ENCODE measurements at regions not wholly inside any gene's neighbourhood (a gene's known extent, or its start where the extent isn't known, plus 50 kb on each side); places are given as distances from the start of the nearest gene placed in this dataset.

DNA sequence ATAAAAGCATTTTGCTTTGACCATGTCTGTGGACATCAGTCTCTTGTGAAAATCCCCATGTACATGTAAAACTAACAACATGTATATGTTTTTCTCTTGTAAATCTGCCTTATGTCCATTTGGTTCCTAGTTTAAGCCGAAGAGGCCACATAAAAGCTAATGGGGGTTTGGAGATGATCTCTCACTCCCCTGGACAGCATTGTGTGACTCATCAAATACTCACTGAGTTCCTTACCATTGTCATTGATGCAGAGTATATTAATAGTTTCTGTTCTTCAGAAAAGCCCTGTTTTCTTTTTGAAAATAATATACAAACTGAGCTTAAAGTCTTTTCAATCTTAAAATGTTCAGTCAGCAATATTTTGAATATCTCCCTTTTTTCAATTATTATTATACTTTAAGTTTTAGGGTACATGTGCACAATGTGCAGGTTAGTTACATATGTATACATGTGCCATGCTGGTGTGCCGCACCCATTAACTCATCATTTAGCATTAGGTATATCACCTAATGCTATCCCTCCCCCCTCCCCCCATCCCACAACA, 536.7 kb upstream of the HTR2A start:
- Mint-ChIP-seq H3K4me3 (no peak overlapping the region), H3K9me3 (peaks cover 4% of the 10 kb centered on the region), H3K27me3 (no peaks in the 10 kb centered on the region), H3K4me1 (ENCODE audit: low read depth in 2 of 2) (no peaks in the 10 kb centered on the region), H3K27ac (no peak overlapping the region), H3K36me3 (no peaks in the 10 kb centered on the region)
- DNase-seq (ENCODE audit: low spot score) = no peak
- no peak for ATAC-seq

DNA sequence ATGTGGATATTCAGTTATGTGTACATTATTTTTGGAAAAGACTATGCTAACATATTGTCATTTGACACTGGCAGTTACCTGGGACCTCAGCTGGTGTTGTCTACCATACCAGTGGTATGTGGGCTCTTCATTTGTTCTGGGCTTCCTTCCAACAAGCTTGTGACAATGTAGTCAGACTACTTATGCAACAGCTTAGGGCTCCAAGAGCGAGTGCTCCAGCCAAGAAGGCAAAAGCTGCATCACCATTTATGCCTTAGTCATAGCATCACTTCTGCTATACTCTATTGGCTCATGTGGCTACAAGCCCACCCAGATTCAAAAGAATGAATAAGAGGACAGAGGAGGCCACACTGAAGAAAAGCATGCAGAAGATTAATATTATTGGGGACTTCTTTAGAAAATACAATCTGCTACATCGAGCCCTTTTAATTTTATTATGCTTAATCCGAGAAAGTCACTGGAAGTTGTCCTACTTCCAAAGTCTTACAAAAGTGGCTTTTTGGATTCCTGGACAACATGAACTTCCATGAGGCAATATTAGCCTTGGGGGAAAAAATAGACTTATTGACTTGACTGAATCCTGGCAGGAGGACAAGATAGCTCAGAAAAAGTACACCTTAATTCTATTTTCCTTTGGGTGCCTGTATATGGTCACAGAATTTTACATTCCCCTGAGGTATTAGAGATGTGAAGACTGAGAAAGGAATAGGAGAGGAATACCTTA, 529.4 kb upstream of the HTR2A start:
- no peaks in the 10 kb centered on the region for H3K27me3 Mint-ChIP-seq
- DNase-seq (ENCODE audit: low spot score) = no peak
- no peaks in the 10 kb centered on the region for H3K4me1 Mint-ChIP-seq (ENCODE audit: low read depth in 2 of 2)
- H3K4me3 Mint-ChIP-seq = no peak overlapping the region
- ATAC-seq = no peak
- H3K36me3 Mint-ChIP-seq = no peaks in the 10 kb centered on the region
- H3K9me3 Mint-ChIP-seq = peaks cover 5% of the 10 kb centered on the region
- H3K27ac Mint-ChIP-seq = no peak overlapping the region

DNA sequence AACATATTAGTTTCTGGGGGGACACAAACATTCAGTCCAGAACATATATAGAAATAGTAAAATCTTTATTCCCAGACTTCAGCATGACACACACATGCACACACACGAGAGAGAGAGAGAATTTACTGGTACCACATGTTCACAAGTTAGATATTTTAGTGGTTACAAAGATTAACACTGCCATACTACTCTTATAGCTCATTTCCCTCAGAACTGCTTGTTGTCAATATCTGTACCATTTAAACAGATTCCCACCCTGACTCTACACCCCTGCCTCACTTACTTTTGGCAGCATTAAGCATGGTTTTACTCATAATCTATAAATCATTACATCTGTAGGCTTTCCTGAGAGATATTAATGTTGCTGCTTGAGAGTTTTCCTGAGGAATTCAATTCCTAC, 524.7 kb upstream of the HTR2A start:
- DNase-seq (ENCODE audit: low spot score) (no peak), ATAC-seq (no peak)
- no peak overlapping the region for H3K4me3 Mint-ChIP-seq
- no peak overlapping the region for H3K27ac Mint-ChIP-seq
- H3K27me3 Mint-ChIP-seq = no peaks in the 10 kb centered on the region
- H3K4me1 Mint-ChIP-seq (ENCODE audit: low read depth in 2 of 2) = no peaks in the 10 kb centered on the region
- H3K9me3 Mint-ChIP-seq = peaks cover 9% of the 10 kb centered on the region
- H3K36me3 Mint-ChIP-seq = no peaks in the 10 kb centered on the region

DNA sequence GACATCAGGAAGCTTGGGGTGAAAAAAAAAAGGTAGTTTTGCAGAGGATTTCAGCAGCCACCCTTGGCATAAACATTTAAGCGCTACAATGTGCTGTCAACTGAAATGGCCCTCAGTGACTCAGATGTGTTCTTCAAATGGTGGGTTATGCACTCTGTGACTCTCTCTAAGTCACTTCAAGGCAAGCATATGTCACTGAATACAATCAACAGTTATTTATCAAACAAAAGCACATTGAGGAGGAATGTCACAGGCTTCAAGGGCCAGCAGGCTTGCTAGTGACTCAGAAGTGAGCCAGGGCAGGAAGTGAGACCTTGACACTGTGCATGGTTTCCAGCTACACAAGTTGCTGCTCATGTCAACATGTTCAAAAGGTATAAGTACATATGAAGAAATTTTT, 523.7 kb upstream of the HTR2A start:
- Mint-ChIP-seq H3K9me3 (peaks cover 4% of the 10 kb centered on the region), H3K27ac (no peak overlapping the region), H3K27me3 (no peaks in the 10 kb centered on the region), H3K4me3 (no peak overlapping the region), H3K4me1 (ENCODE audit: low read depth in 2 of 2) (no peaks in the 10 kb centered on the region), H3K36me3 (no peaks in the 10 kb centered on the region)
- DNase-seq (ENCODE audit: low spot score) = no peak
- ATAC-seq = no peak

DNA sequence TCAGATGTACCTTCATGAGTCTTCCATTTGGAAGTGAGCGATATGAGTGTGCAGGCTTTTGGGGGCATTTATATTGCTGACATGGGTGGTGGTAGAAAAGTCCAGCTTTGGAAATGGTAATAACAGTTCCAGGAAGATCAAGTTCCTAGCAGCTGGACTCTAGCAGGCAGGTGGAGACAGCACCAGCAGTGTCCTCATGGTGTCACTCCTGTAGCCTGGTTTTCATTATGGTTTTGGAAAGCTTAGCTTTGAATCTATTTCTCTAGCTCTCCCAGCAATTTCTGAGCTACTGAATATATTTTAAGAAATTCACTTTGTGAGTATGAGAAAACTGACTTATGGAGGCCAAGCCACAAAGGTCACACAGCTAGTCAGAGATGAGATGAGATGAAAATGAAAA, 523.2 kb upstream of the HTR2A start:
- H3K4me3 Mint-ChIP-seq = no peak overlapping the region
- no peak for DNase-seq (ENCODE audit: low spot score)

DNA sequence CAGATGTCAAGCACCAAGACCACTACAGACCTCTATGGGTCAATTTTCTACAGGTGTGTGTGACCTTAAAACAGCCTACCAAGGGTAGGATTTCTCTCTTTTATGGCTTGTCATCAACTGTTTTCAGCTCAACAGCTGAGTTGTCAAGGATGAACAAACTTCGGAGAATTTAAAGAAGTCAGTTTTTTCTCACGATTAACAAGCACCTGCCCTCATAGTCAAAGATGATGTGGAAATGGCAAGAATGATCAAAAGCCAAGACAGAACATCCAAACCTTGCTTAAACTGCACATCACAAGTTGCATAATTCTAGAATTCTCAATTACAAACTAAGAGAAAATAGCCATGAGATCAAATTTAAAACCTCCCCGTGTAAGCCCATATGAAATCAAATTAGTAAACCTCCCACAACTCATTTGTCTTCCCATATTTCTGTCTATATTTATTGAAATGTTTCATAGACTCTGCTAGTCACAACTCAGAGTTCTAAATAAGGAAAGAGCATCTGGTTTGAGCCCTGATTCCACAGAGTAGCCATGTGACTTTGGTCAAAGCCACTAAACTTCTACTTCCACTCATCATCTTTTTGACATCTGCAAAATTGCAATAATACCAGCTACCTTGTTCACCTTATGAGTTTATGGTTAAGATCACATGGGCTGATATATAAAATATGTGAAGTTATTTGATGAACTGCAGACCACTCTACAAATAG, 521.5 kb upstream of the HTR2A start:
- Mint-ChIP-seq H3K27ac (no peak overlapping the region), H3K27me3 (no peaks in the 10 kb centered on the region), H3K4me1 (ENCODE audit: low read depth in 2 of 2) (no peaks in the 10 kb centered on the region), H3K9me3 (peaks cover 4% of the 10 kb centered on the region), H3K36me3 (no peaks in the 10 kb centered on the region), H3K4me3 (no peak overlapping the region)
- DNase-seq (ENCODE audit: low spot score) = no peak
- ATAC-seq = no peak

More for the DNA sequence above, 523.2 kb upstream of the HTR2A start:
- Mint-ChIP-seq H3K27ac (no peak overlapping the region), H3K36me3 (no peaks in the 10 kb centered on the region), H3K9me3 (peaks cover 4% of the 10 kb centered on the region), H3K4me1 (ENCODE audit: low read depth in 2 of 2) (no peaks in the 10 kb centered on the region), H3K27me3 (no peaks in the 10 kb centered on the region)
- no peak for ATAC-seq

DNA sequence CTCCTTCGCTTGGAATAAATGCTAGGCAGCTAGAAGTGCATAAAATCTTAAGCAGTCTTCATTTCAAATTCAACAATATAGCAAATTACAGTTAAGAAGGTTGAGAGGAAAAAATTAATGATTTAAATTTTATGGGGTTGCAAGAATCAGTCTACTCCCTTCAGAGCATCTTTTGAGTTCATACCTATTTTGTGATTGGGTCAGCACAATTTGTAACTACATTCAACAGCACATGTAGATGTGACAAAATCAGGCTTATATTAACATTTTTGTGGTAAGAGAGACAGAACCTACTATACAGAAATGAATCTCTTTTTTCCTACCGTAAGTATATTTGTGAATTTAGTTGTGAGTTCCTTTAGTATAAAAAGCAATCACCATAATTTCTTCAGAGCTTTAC, 520.6 kb upstream of the HTR2A start:
- Mint-ChIP-seq H3K9me3 (peaks cover 4% of the 10 kb centered on the region), H3K27ac (no peak overlapping the region), H3K36me3 (no peaks in the 10 kb centered on the region), H3K27me3 (no peaks in the 10 kb centered on the region), H3K4me1 (ENCODE audit: low read depth in 2 of 2) (no peaks in the 10 kb centered on the region), H3K4me3 (no peak overlapping the region)
- DNase-seq (ENCODE audit: low spot score) (no peak), ATAC-seq (no peak)

DNA sequence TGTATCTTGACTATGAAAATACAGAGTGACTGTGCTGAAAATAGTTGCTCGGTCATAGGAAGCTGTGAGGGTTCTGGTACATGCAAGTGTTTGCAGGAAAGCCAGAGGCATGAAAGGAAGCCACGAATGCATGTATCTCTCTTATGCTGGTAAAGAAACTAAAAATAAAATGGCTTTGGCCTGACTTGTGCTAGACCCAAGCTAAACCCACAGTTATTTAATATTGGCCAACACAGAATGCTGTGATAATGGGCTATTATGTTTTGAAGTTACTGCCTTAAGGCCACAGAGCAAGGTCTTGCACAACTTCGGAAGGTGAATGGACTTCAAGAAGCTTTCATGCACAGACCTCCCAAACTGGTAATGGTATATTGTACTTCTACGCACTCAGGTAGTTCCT, 518.2 kb upstream of the HTR2A start:
- no peak for DNase-seq (ENCODE audit: low spot score)
- no peak for ATAC-seq
- Mint-ChIP-seq H3K36me3 (no peaks in the 10 kb centered on the region), H3K27me3 (no peaks in the 10 kb centered on the region), H3K4me3 (no peak overlapping the region), H3K9me3 (peaks cover 7% of the 10 kb centered on the region), H3K27ac (no peak overlapping the region), H3K4me1 (ENCODE audit: low read depth in 2 of 2) (no peaks in the 10 kb centered on the region)

DNA sequence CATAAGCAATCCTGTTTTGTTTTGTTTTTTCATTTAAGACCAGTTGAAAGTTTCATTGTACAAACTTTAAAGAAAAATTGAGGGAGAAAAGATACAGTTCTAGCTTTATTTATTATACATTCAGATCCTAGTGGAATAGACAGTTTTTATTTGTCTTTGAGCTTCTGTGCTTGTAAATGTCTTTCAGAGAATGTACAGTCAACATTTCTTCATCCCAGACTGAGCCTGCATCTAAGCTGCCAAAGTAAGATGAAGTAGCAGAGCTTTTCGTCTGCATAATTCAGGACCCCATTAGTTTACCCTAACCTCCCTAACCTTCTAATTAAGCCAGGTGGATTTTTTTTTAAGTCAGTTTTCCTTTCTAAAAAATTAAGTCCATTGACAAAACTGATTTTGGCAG, 516.7 kb upstream of the HTR2A start:
- DNase-seq (ENCODE audit: low spot score) (no peak), ATAC-seq (no peak)
- H3K4me3 Mint-ChIP-seq = no peak overlapping the region
- H3K27me3 Mint-ChIP-seq = no peaks in the 10 kb centered on the region
- H3K36me3 Mint-ChIP-seq = no peaks in the 10 kb centered on the region
- H3K4me1 Mint-ChIP-seq (ENCODE audit: low read depth in 2 of 2) = no peaks in the 10 kb centered on the region
- no peak overlapping the region for H3K27ac Mint-ChIP-seq
- H3K9me3 Mint-ChIP-seq = peaks cover 4% of the 10 kb centered on the region

DNA sequence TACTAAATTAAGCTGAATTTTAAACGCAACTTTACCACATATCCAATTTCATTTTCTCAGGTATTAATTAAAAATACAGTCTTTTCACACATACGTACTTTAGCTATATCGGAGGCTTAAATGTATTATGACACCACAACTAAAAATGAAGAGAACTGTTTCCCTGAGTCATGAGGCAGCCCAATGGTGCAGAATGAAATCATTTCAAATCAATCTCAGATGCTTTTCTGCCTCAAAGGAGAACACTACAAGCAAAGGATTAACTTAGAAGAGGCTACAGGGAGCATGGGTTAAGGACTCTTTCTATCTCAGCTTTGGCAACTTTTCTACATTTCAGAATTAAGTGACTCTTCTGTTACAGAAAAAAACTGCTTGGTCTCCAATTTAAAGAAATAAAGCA, 516.3 kb upstream of the HTR2A start:
- Mint-ChIP-seq H3K4me1 (ENCODE audit: low read depth in 2 of 2) (no peaks in the 10 kb centered on the region), H3K27ac (no peak overlapping the region), H3K27me3 (no peaks in the 10 kb centered on the region), H3K4me3 (no peak overlapping the region), H3K9me3 (peaks cover 4% of the 10 kb centered on the region), H3K36me3 (no peaks in the 10 kb centered on the region)
- DNase-seq (ENCODE audit: low spot score) = no peak
- ATAC-seq = no peak

DNA sequence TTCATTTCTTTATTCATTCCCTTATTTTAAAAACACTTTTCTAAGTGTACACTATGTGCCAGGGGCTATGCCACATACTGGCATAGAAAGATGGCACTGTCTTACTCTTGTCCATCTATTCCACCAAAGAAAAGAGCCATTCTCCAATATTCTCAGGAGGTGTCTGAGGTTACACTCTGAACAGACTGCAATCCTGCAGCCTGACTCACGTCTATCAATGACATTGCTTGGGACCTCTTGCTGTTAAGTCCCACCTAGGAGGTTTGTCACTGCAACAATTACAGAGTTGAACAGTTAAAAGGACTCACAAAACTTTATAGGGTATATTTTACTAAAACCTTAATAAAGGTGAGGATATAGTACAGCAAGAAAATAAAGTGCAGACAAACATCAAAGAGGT, 512.9 kb upstream of the HTR2A start:
- Mint-ChIP-seq H3K4me3 (no peak overlapping the region), H3K27ac (no peak overlapping the region), H3K4me1 (ENCODE audit: low read depth in 2 of 2) (no peaks in the 10 kb centered on the region), H3K36me3 (no peaks in the 10 kb centered on the region), H3K9me3 (peaks cover 4% of the 10 kb centered on the region), H3K27me3 (no peaks in the 10 kb centered on the region)
- DNase-seq (ENCODE audit: low spot score) (no peak), ATAC-seq (no peak)

DNA sequence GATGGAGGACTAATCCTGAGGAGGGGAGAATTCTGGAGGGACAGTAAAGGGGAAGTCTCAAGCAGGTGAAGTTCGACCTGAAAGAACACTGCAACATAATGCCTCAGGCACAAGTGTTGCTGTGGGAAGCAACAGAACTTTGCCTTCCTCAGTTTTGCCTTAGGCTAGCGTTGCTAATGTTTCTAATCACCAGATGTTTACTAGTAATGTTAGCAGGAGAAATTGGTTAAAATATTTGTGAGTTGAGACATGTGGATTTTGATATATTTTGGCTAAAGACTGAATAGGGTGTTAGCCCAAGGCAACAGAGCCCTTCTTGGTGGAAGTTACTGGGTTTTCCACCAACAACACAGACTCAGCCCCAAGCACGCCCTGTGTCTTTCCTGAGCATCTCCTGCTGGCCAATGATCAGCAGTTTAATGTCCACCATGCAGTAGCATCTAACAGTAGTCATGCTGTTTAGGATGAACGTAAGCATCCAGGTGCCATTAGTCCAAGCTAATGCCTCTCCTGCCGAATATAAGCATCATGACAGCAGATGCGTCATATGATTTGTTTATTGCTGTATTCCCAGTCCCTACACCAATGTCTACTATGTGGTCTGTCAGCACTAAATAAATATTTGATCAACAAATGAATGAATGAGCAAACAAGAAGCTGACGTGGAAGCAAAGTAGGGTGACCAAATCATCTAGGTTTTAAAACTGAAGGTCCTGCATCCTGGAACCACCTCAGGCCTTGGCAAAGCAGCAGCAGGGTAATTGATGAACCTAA, 511.9 kb upstream of the HTR2A start:
- Mint-ChIP-seq H3K9me3 (peaks cover 4% of the 10 kb centered on the region), H3K27ac (no peak overlapping the region), H3K27me3 (no peaks in the 10 kb centered on the region), H3K4me3 (no peak overlapping the region), H3K36me3 (no peaks in the 10 kb centered on the region), H3K4me1 (ENCODE audit: low read depth in 2 of 2) (no peaks in the 10 kb centered on the region)
- ATAC-seq (no peak), DNase-seq (ENCODE audit: low spot score) (no peak)

DNA sequence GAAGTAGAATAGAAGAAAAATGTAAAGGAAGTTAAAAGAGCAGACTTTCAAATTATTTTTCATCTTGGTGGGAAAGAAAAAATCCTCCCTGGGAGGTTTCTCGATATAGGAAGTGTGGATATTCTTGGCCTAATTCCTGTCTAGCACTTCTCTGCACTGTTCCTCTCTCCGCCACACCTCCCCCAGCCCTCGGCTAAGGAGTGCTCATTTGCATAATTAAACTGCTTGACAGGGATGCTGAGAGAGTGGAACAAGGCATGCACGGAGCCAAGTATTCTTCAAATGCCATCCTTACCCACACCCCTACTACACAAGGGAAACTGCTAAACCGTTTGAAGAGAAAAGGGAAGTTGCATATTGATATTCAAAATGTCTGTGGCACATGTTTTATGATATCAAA, 511.0 kb upstream of the HTR2A start:
- Mint-ChIP-seq H3K27me3 (no peaks in the 10 kb centered on the region), H3K9me3 (peaks cover 4% of the 10 kb centered on the region), H3K27ac (no peak overlapping the region), H3K4me1 (ENCODE audit: low read depth in 2 of 2) (no peaks in the 10 kb centered on the region), H3K36me3 (no peaks in the 10 kb centered on the region), H3K4me3 (no peak overlapping the region)
- no peak for ATAC-seq
- no peak for DNase-seq (ENCODE audit: low spot score)

DNA sequence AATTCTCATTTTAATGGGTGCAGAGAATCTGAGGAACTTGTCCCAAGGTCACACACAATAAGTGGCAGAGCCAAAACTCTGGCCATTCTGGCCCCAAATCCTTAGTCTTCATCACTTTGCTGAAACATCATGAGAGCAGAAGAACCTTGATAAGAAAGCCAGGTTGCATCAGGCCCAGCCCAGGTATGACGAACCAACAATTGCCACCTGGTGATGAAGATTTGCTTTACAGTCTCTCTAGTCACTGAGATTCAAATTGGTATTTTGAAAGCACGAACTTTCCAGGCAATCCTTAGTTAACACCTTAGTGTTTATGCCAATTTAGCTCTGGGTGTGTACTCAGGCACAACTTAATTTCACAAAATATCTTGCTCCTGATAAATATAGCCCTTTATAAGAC, 502.7 kb upstream of the HTR2A start:
- H3K27me3 Mint-ChIP-seq = no peaks in the 10 kb centered on the region
- H3K27ac Mint-ChIP-seq = no peak overlapping the region
- H3K9me3 Mint-ChIP-seq = peaks cover 4% of the 10 kb centered on the region
- no peak overlapping the region for H3K4me3 Mint-ChIP-seq
- H3K36me3 Mint-ChIP-seq = no peaks in the 10 kb centered on the region
- no peaks in the 10 kb centered on the region for H3K4me1 Mint-ChIP-seq (ENCODE audit: low read depth in 2 of 2)
- no peak for DNase-seq (ENCODE audit: low spot score)
- ATAC-seq = no peak

Data from natural killer cell treated with Interleukin-12 subunit alpha and Interleukin-12 subunit beta and Interleukin-15 and Interleukin-18, amount 100 ng/mL, for 72 hours (primary cell).